22Rv1 (cell line): ENCODE measurements at regions not wholly inside any gene's neighbourhood (a gene's known extent, or its start where the extent isn't known, plus 50 kb on each side); places are given as distances from the start of the nearest gene placed in this dataset.

ENCODE experiments used
- CTCF ChIP-seq: fragments of 450-650 bp; IDR thresholded peaks from 2 replicates; pipeline ENCODE4 v1.5.1; 2017; ENCODE audit warnings: mild to moderate bottlenecking
- ZFX ChIP-seq: fragments of 450-650 bp; IDR thresholded peaks from 2 replicates; pipeline ENCODE4 v1.6.1; 2017; ENCODE audit warnings: antibody characterized with exemption, borderline replicate concordance

- TF ChIP-seq CTCF (no peak), ZFX (no peak)
These were observed 67.0 kb upstream of the DST start for GRCh38 chr6:56709650-56710049.
